ENCODE measurements at regions not wholly inside any gene's neighbourhood (a gene's known extent, or its start where the extent isn't known, plus 50 kb on each side); places are given as distances from the start of the nearest gene placed in this dataset.

GRCh38 chr5:101866473-101866872, 429.6 kb downstream of the SLCO4C1 start:
- Mint-ChIP-seq H3K36me3 (ENCODE audit: low read depth) (no peaks in the 10 kb centered on the region), H3K9me3 (peaks cover 7% of the 10 kb centered on the region), H3K27ac (no peak overlapping the region), H3K27me3 (no peaks in the 10 kb centered on the region), H3K4me3 (no peak overlapping the region), H3K4me1 (no peaks in the 10 kb centered on the region)
- CTCF ChIA-PET = no interaction called here
- POLR2A ChIA-PET = no interaction called here
- no peak for DNase-seq

GRCh38 chr5:101860563-101860962, 435.5 kb downstream of the SLCO4C1 start:
- Mint-ChIP-seq H3K4me1 (no peaks in the 10 kb centered on the region), H3K36me3 (ENCODE audit: low read depth) (no peaks in the 10 kb centered on the region), H3K27ac (no peak overlapping the region), H3K4me3 (no peak overlapping the region), H3K9me3 (peaks cover 7% of the 10 kb centered on the region), H3K27me3 (no peaks in the 10 kb centered on the region)
- CTCF ChIA-PET = interaction anchor here (0.5 kb wide), 1 partner anchor 40 kb away, joined by 4 read pairs; no protein-coding TSS in a partner anchor
- DNase-seq = no peak
- POLR2A ChIA-PET = no interaction called here

- Mint-ChIP-seq H3K4me1 (no peaks in the 10 kb centered on the region), H3K27me3 (no peaks in the 10 kb centered on the region), H3K9me3 (peaks cover 7% of the 10 kb centered on the region), H3K36me3 (ENCODE audit: low read depth) (no peaks in the 10 kb centered on the region), H3K4me3 (no peak overlapping the region), H3K27ac (no peak overlapping the region)
- ChIA-PET CTCF (interaction anchor here (0.5 kb wide), 1 partner anchor 40 kb away, joined by 4 read pairs; no protein-coding TSS in a partner anchor), POLR2A (no interaction called here)
- no peak for DNase-seq
Measured at GRCh38 chr5:101860145-101860544, 435.9 kb downstream of the SLCO4C1 start.

- ChIA-PET CTCF (no interaction called here), POLR2A (no interaction called here)
- Mint-ChIP-seq H3K27ac (no peak overlapping the region), H3K4me1 (no peaks in the 10 kb centered on the region), H3K4me3 (no peak overlapping the region), H3K9me3 (no peaks in the 10 kb centered on the region), H3K36me3 (ENCODE audit: low read depth) (no peaks in the 10 kb centered on the region), H3K27me3 (no peaks in the 10 kb centered on the region)
- no peak for DNase-seq
Measured at GRCh38 chr5:101846496-101846895, 449.6 kb downstream of the SLCO4C1 start.

- ChIA-PET POLR2A (no interaction called here), CTCF (no interaction called here)
- DNase-seq = no peak
- H3K27ac Mint-ChIP-seq = no peak overlapping the region
- H3K4me1 Mint-ChIP-seq = no peaks in the 10 kb centered on the region
- no peaks in the 10 kb centered on the region for H3K36me3 Mint-ChIP-seq (ENCODE audit: low read depth)
- no peaks in the 10 kb centered on the region for H3K9me3 Mint-ChIP-seq
- H3K27me3 Mint-ChIP-seq = no peaks in the 10 kb centered on the region
- no peak overlapping the region for H3K4me3 Mint-ChIP-seq
Measured at GRCh38 chr5:101843055-101843454, 453.0 kb downstream of the SLCO4C1 start.

- H3K36me3 Mint-ChIP-seq (ENCODE audit: low read depth) = no peaks in the 10 kb centered on the region
- H3K4me1 Mint-ChIP-seq = no peaks in the 10 kb centered on the region
- H3K4me3 Mint-ChIP-seq = no peak overlapping the region
- H3K27me3 Mint-ChIP-seq = no peaks in the 10 kb centered on the region
- ChIA-PET POLR2A (no interaction called here), CTCF (no interaction called here)
- DNase-seq = no peak
- H3K9me3 Mint-ChIP-seq = no peaks in the 10 kb centered on the region
- no peak overlapping the region for H3K27ac Mint-ChIP-seq
Measured at GRCh38 chr5:101838435-101838834, 457.6 kb downstream of the SLCO4C1 start.

GRCh38 chr5:101829255-101829654, 466.8 kb downstream of the SLCO4C1 start:
- H3K27me3 Mint-ChIP-seq = no peaks in the 10 kb centered on the region
- H3K36me3 Mint-ChIP-seq (ENCODE audit: low read depth) = no peaks in the 10 kb centered on the region
- peaks cover 5% of the 10 kb centered on the region for H3K9me3 Mint-ChIP-seq
- no peak overlapping the region for H3K27ac Mint-ChIP-seq
- ChIA-PET CTCF (no interaction called here), POLR2A (no interaction called here)
- H3K4me1 Mint-ChIP-seq = no peaks in the 10 kb centered on the region
- no peak overlapping the region for H3K4me3 Mint-ChIP-seq
- DNase-seq = no peak

GRCh38 chr5:101811466-101811865, 484.6 kb downstream of the SLCO4C1 start:
- ChIA-PET POLR2A (no interaction called here), CTCF (no interaction called here)
- no peak overlapping the region for H3K27ac Mint-ChIP-seq
- H3K27me3 Mint-ChIP-seq = no peaks in the 10 kb centered on the region
- no peaks in the 10 kb centered on the region for H3K4me1 Mint-ChIP-seq
- H3K9me3 Mint-ChIP-seq = no peaks in the 10 kb centered on the region
- no peak for DNase-seq
- no peak overlapping the region for H3K4me3 Mint-ChIP-seq
- no peaks in the 10 kb centered on the region for H3K36me3 Mint-ChIP-seq (ENCODE audit: low read depth)

GRCh38 chr5:101806410-101806809, 489.7 kb downstream of the SLCO4C1 start:
- Mint-ChIP-seq H3K27ac (no peak overlapping the region), H3K36me3 (ENCODE audit: low read depth) (no peaks in the 10 kb centered on the region), H3K4me1 (no peaks in the 10 kb centered on the region), H3K9me3 (no peaks in the 10 kb centered on the region), H3K4me3 (no peak overlapping the region), H3K27me3 (no peaks in the 10 kb centered on the region)
- no peak for DNase-seq
- ChIA-PET CTCF (no interaction called here), POLR2A (no interaction called here)

GRCh38 chr5:101796427-101796826, 499.7 kb downstream of the SLCO4C1 start:
- no peak for DNase-seq
- no peak overlapping the region for H3K4me3 Mint-ChIP-seq
- POLR2A ChIA-PET = no interaction called here
- H3K36me3 Mint-ChIP-seq (ENCODE audit: low read depth) = no peaks in the 10 kb centered on the region
- H3K4me1 Mint-ChIP-seq = no peaks in the 10 kb centered on the region
- H3K27ac Mint-ChIP-seq = no peak overlapping the region
- H3K27me3 Mint-ChIP-seq = no peaks in the 10 kb centered on the region
- CTCF ChIA-PET = no interaction called here
- H3K9me3 Mint-ChIP-seq = no peaks in the 10 kb centered on the region

GRCh38 chr5:101788797-101789196, 507.3 kb downstream of the SLCO4C1 start:
- H3K4me1 Mint-ChIP-seq = no peaks in the 10 kb centered on the region
- H3K27ac Mint-ChIP-seq = no peak overlapping the region
- no peaks in the 10 kb centered on the region for H3K36me3 Mint-ChIP-seq (ENCODE audit: low read depth)
- DNase-seq = no peak
- no peak overlapping the region for H3K4me3 Mint-ChIP-seq
- H3K27me3 Mint-ChIP-seq = no peaks in the 10 kb centered on the region
- ChIA-PET POLR2A (no interaction called here), CTCF (no interaction called here)
- H3K9me3 Mint-ChIP-seq = no peaks in the 10 kb centered on the region

- no peak overlapping the region for H3K27ac Mint-ChIP-seq
- no peak overlapping the region for H3K4me3 Mint-ChIP-seq
- H3K4me1 Mint-ChIP-seq = no peaks in the 10 kb centered on the region
- POLR2A ChIA-PET = no interaction called here
- no peaks in the 10 kb centered on the region for H3K36me3 Mint-ChIP-seq (ENCODE audit: low read depth)
- DNase-seq = no peak
- H3K9me3 Mint-ChIP-seq = no peaks in the 10 kb centered on the region
- H3K27me3 Mint-ChIP-seq = no peaks in the 10 kb centered on the region
- CTCF ChIA-PET = no interaction called here
Measured at GRCh38 chr5:101785090-101785489, 511.0 kb downstream of the SLCO4C1 start.

- H3K4me3 Mint-ChIP-seq = no peak overlapping the region
- H3K4me1 Mint-ChIP-seq = no peaks in the 10 kb centered on the region
- no peaks in the 10 kb centered on the region for H3K9me3 Mint-ChIP-seq
- ChIA-PET POLR2A (no interaction called here), CTCF (no interaction called here)
- H3K36me3 Mint-ChIP-seq (ENCODE audit: low read depth) = no peaks in the 10 kb centered on the region
- H3K27me3 Mint-ChIP-seq = no peaks in the 10 kb centered on the region
- no peak overlapping the region for H3K27ac Mint-ChIP-seq
- no peak for DNase-seq
Measured at GRCh38 chr5:101783241-101784013, 512.7 kb downstream of the SLCO4C1 start.

- Mint-ChIP-seq H3K36me3 (ENCODE audit: low read depth) (no peaks in the 10 kb centered on the region), H3K27me3 (no peaks in the 10 kb centered on the region), H3K27ac (no peak overlapping the region), H3K9me3 (peaks cover 2% of the 10 kb centered on the region), H3K4me3 (no peak overlapping the region), H3K4me1 (no peaks in the 10 kb centered on the region)
- DNase-seq = no peak
- ChIA-PET CTCF (no interaction called here), POLR2A (no interaction called here)
Measured at GRCh38 chr5:101782352-101783103, 513.6 kb downstream of the SLCO4C1 start.
